SK-N-MC (cell line): ENCODE measurements at regions not wholly inside any gene's neighbourhood (a gene's known extent, or its start where the extent isn't known, plus 50 kb on each side); places are given as distances from the start of the nearest gene placed in this dataset.

Source experiments
- EZH2 ChIP-seq: fragments of 200-600 bp; sonication (generic); IDR thresholded peaks from one replicate; pipeline ENCODE4 v1.6.1; 2017; ENCODE audit warnings: antibody characterized with exemption
- FOXP2 ChIP-seq: optimal IDR thresholded peaks from 2 replicates; pipeline ENCODE3; 2011; ENCODE audit warnings: mild to moderate bottlenecking, moderate library complexity; ENCODE audit not compliant: insufficient read depth; ENCODE audit errors: extremely low read length, control extremely low read depth
- POLR2AphosphoS5 ChIP-seq: IDR thresholded peaks from 2 replicates; pipeline ENCODE4 v1.6.1; 2012; ENCODE audit warnings: mild to moderate bottlenecking, low read depth, low read length, borderline replicate concordance

DNA sequence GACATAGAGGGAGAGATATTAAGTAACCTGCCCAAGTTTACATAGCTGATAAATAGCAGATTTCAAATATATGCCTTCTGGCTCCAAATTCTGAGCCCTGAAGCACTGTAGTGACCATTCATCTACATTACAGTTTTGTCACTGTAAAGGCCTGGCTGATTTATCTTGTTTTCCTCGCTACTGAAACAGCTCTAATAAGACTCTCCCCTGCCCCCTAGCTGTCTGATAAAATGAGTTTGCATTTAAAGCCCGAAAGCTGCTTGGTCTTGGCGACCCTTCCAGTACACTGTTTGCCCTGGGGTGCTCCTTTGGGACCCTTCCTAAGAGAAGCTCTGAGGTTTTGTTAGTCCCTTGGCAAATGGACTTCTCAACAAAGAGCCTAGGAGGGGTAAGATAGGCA lies 59.7 kb upstream of the RAB11FIP2 start:
- TF ChIP-seq EZH2 (no peak), POLR2AphosphoS5 (no peak), FOXP2 (no peak)
